ENCODE measurements at regions not wholly inside any gene's neighbourhood (a gene's known extent, or its start where the extent isn't known, plus 50 kb on each side); places are given as distances from the start of the nearest gene placed in this dataset.

DNA sequence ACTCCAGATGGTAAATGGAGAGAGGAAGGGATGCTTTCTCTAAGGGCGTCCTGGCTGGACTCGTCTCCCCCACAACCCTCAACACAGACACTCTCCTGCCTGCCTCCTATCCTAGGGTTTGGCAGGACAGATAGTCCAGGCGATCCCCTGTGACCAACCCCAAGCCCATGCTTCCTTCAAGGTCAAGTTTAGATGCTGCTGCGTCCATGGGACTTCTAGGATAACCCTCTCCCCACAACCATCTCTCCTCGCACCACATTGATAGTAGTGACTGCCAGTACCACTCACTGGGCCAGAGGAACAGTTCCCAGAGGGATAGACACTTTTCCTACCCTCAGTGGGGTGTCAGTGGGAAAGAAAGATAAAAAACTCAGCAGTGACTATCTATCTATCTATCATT is 166.0 kb downstream of the ABHD5 start:
- Histone ChIP-seq H3K27ac (ENCODE audit: low read length) (no peak overlapping the region), H3K9me3 (ENCODE audit: control insufficient read depth, insufficient read depth, low read depth, low read length) (no peaks in the 10 kb centered on the region), H3K36me3 (ENCODE audit: control insufficient read depth, insufficient read depth, low read length) (no peaks in the 10 kb centered on the region), H3K27me3 (ENCODE audit: control insufficient read depth, insufficient read depth, low read length) (peaks cover 2% of the 10 kb centered on the region), H3K4me1 (ENCODE audit: control insufficient read depth, insufficient read depth, low read length) (no peaks in the 10 kb centered on the region), H3K4me3 (ENCODE audit: low read depth in 2 of 2, low read length in 2 of 2) (no peak overlapping the region)
- ChIA-PET POLR2A (no interaction called here), CTCF (no interaction called here)
- in situ Hi-C loops (cut with HindIII; ENCODE audit: low pct_unique_long_range_greater_than_20kb, low sequenced_read_pairs): no loop called here
- no peak for ATAC-seq
- no peak for DNase-seq (ENCODE audit: low read depth, low spot score)
- TF ChIP-seq, protein P1, sequence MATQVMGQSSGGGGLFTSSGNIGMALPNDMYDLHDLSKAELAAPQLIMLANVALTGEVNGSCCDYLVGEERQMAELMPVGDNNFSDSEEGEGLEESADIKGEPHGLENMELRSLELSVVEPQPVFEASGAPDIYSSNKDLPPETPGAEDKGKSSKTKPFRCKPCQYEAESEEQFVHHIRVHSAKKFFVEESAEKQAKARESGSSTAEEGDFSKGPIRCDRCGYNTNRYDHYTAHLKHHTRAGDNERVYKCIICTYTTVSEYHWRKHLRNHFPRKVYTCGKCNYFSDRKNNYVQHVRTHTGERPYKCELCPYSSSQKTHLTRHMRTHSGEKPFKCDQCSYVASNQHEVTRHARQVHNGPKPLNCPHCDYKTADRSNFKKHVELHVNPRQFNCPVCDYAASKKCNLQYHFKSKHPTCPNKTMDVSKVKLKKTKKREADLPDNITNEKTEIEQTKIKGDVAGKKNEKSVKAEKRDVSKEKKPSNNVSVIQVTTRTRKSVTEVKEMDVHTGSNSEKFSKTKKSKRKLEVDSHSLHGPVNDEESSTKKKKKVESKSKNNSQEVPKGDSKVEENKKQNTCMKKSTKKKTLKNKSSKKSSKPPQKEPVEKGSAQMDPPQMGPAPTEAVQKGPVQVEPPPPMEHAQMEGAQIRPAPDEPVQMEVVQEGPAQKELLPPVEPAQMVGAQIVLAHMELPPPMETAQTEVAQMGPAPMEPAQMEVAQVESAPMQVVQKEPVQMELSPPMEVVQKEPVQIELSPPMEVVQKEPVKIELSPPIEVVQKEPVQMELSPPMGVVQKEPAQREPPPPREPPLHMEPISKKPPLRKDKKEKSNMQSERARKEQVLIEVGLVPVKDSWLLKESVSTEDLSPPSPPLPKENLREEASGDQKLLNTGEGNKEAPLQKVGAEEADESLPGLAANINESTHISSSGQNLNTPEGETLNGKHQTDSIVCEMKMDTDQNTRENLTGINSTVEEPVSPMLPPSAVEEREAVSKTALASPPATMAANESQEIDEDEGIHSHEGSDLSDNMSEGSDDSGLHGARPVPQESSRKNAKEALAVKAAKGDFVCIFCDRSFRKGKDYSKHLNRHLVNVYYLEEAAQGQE (IDR thresholded peaks at IDR 0.05; ENCODE audit: insufficient read depth in 1 of 2, low read depth in 2 of 2, low read length in 1 of 2): no peak
- TF ChIP-seq POLR2AphosphoS5 (IDR thresholded peaks at IDR 0.05; ENCODE audit: low read depth, low read length) (no peak), TCF7L2 (IDR thresholded peaks at IDR 0.05; ENCODE audit: low read depth, low read length) (no peak), SIN3A (IDR thresholded peaks at IDR 0.05; ENCODE audit: borderline replicate concordance, insufficient read depth, low read depth, low read length) (no peak)
- TF ChIP-seq, protein P2, sequence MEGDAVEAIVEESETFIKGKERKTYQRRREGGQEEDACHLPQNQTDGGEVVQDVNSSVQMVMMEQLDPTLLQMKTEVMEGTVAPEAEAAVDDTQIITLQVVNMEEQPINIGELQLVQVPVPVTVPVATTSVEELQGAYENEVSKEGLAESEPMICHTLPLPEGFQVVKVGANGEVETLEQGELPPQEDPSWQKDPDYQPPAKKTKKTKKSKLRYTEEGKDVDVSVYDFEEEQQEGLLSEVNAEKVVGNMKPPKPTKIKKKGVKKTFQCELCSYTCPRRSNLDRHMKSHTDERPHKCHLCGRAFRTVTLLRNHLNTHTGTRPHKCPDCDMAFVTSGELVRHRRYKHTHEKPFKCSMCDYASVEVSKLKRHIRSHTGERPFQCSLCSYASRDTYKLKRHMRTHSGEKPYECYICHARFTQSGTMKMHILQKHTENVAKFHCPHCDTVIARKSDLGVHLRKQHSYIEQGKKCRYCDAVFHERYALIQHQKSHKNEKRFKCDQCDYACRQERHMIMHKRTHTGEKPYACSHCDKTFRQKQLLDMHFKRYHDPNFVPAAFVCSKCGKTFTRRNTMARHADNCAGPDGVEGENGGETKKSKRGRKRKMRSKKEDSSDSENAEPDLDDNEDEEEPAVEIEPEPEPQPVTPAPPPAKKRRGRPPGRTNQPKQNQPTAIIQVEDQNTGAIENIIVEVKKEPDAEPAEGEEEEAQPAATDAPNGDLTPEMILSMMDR (IDR thresholded peaks at IDR 0.05): no peak
- intact Hi-C loops (cut with micrococcal nuclease; ENCODE audit: unreplicated experiment): no loop called here
- BruUV-seq (replicated peaks): no TSS peak

DNA sequence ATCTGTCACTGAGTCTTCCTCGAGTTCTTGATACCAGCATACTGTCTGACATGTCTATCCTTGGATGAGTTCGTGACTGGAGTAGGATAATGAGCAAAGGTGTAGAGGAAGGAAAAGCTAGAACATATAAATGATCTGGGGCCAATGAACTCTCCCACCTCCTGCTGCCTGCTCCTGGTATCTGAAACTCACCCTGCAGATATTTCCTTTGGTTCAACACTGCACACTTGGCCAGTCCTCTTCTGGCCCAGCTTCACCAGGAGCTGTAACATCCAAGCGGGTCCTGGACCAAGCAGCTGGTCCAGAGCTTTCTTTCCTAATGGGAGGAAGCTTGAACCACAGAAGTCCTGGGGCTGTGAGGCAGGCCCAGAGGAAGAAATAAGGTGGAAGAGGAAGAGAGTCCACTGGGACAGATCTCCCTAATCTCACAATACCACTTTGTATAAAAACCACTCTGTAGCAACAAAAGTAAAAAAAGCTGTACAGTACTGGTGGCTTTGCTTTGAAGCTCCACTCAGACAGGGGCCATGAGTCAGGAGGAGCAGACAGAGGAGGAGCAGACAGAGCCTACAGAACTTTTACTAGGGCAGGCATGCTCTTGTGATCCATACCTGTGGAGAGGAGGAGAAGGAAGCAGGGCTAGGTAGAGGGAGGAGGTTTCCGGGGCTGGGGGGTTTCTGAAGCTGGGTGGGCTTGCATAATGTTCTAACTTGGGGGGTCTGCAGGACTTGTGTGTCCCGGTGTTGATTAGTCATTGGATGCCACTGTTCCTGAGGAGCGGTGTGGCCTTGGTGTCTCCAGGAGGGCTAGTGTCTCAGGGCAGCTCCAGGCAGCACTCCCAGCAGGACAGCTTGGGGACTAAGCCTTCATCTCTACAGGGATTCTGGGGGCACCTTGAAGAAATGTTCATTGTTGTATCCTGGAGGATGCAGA is 166.9 kb downstream of the ABHD5 start:
- H3K4me3 ChIP-seq (ENCODE audit: low read depth in 2 of 2, low read length in 2 of 2): no peak overlapping the region
- intact Hi-C loops (cut with micrococcal nuclease; ENCODE audit: unreplicated experiment): no loop called here
- H3K36me3 ChIP-seq (ENCODE audit: control insufficient read depth, insufficient read depth, low read length): no peaks in the 10 kb centered on the region
- H3K27me3 ChIP-seq (ENCODE audit: control insufficient read depth, insufficient read depth, low read length): peaks cover 2% of the 10 kb centered on the region
- H3K27ac ChIP-seq (ENCODE audit: low read length): no peak overlapping the region
- POLR2A ChIA-PET: no interaction called here
- no peaks in the 10 kb centered on the region for H3K4me1 ChIP-seq (ENCODE audit: control insufficient read depth, insufficient read depth, low read length)
- in situ Hi-C loops (cut with HindIII; ENCODE audit: low pct_unique_long_range_greater_than_20kb, low sequenced_read_pairs): no loop called here
- ATAC-seq (no peak), DNase-seq (ENCODE audit: low read depth, low spot score) (no peak)
- TF ChIP-seq, protein P1 (IDR thresholded peaks at IDR 0.05; ENCODE audit: insufficient read depth in 1 of 2, low read depth in 2 of 2, low read length in 1 of 2): no peak
- BruUV-seq (replicated peaks): no TSS peak
- CTCF ChIA-PET: no interaction called here
- H3K9me3 ChIP-seq (ENCODE audit: control insufficient read depth, insufficient read depth, low read depth, low read length): no peaks in the 10 kb centered on the region

Data from Panc1 (cell line).